Esophagus squamous epithelium (tissue), 4 donors: ENCODE measurements at regions not wholly inside any gene's neighbourhood (a gene's known extent, or its start where the extent isn't known, plus 50 kb on each side); places are given as distances from the start of the nearest gene placed in this dataset.

Experiments
- CTCF ChIP-seq, 6 experiments: fragments of 450-650 bp in 4 of 6; fragments of 200-600 bp in 2 of 6; sonication (generic) in 2 of 6; IDR thresholded peaks; one replicate each; pipeline ENCODE4 v1.5.1; 2016 to 2019; ENCODE audit warnings: antibody characterized with exemption in 6 of 6, mild to moderate bottlenecking in 4 of 6, moderate library complexity in 4 of 6
- POLR2A ChIP-seq, 4 donors: fragments of 450-650 bp; IDR thresholded peaks; one replicate each; pipeline ENCODE4 v1.6.1; 2017; ENCODE audit warnings: antibody characterized with exemption in 4 of 4, mild to moderate bottlenecking in 4 of 4, moderate library complexity in 3 of 4

- TF ChIP-seq POLR2A (IDR thresholded peaks at IDR 0.05) (no peak), CTCF (IDR thresholded peaks at IDR 0.05) (no peak)
Observed at GRCh38 chr3:176274161-176274560, 923.1 kb downstream of the TBL1XR1 start.
